ENCODE measurements at regions not wholly inside any gene's neighbourhood (a gene's known extent, or its start where the extent isn't known, plus 50 kb on each side); places are given as distances from the start of the nearest gene placed in this dataset.

GRCh38 chr2:234249873-234250272, 199.4 kb downstream of the SPP2 start:
- TF ChIP-seq CREB1 (CRISPR knock-in tag; IDR thresholded peaks at IDR 0.05; ENCODE audit: low read depth): no peak
- TF ChIP-seq EZH2phosphoT487 (IDR thresholded peaks at IDR 0.05; ENCODE audit: unreplicated experiment): no peak
- no peak for TF ChIP-seq CTCF (conservative IDR thresholded peaks at IDR 0.05; ENCODE audit: low read depth in 2 of 2)
- TF ChIP-seq REST (IDR thresholded peaks at IDR 0.05; ENCODE audit: unreplicated experiment): no peak
- no peak for TF ChIP-seq POLR2AphosphoS5 (IDR thresholded peaks at IDR 0.05; ENCODE audit: low read depth)
- no peak for TF ChIP-seq EZH2 (IDR thresholded peaks at IDR 0.05; ENCODE audit: low read depth, unreplicated experiment)
- TF ChIP-seq ETS1 (IDR thresholded peaks at IDR 0.05): no peak
- no peak for TF ChIP-seq ZNF462 (CRISPR knock-in tag; IDR thresholded peaks at IDR 0.05)
- TF ChIP-seq JUNB (IDR thresholded peaks at IDR 0.05; ENCODE audit: unreplicated experiment): no peak
- no peak for TF ChIP-seq ZNF331 (CRISPR knock-in tag; IDR thresholded peaks at IDR 0.05; ENCODE audit: low read depth)
